Liver (tissue), 8 donors: ENCODE measurements at regions not wholly inside any gene's neighbourhood (a gene's known extent, or its start where the extent isn't known, plus 50 kb on each side); places are given as distances from the start of the nearest gene placed in this dataset.

Experiments used
- DNase-seq: peaks from one replicate; pipeline ENCODE4 v3.0.0-alpha.2; 2017; ENCODE audit warnings: low spot score
- H3K27ac ChIP-seq, 2 donors: one replicate each; pipeline ENCODE4 v1.7.0; 2013; ENCODE audit warnings: inconsistent platforms in 2 of 2, low read length in 2 of 2, control low read depth in 1 of 2, low read depth in 1 of 2, mild to moderate bottlenecking in 1 of 2
- H3K27me3 ChIP-seq, 4 donors: one replicate each; pipeline versions ENCODE4 v1.6.1 to v1.7.0; 2013; ENCODE audit warnings: low read length in 3 of 4, inconsistent platforms in 1 of 4, mild to moderate bottlenecking in 1 of 4, moderate library complexity in 1 of 4; ENCODE audit not compliant: control insufficient read depth in 4 of 4, insufficient read depth in 4 of 4
- H3K36me3 ChIP-seq, 4 donors: one replicate each; pipeline versions ENCODE4 v1.6.1 to v1.7.0; 2013; ENCODE audit warnings: low read length in 3 of 4, mild to moderate bottlenecking in 3 of 4, low read depth in 1 of 4, moderate library complexity in 1 of 4; ENCODE audit not compliant: control insufficient read depth in 4 of 4, insufficient read depth in 3 of 4
- H3K4me1 ChIP-seq, 4 donors: one replicate each; pipeline versions ENCODE4 v1.6.1 to v1.7.0; 2013; ENCODE audit warnings: low read length in 3 of 4, mild to moderate bottlenecking in 3 of 4, moderate library complexity in 1 of 4; ENCODE audit not compliant: control insufficient read depth in 4 of 4, insufficient read depth in 4 of 4
- H3K4me3 ChIP-seq, 3 donors: one replicate each; pipeline versions ENCODE4 v1.6.1 to v1.7.0; 2013; ENCODE audit warnings: low read length in 3 of 3, control low read depth in 1 of 3, low read depth in 1 of 3, mild to moderate bottlenecking in 1 of 3
- H3K9ac ChIP-seq, 2 donors: one replicate each; pipeline ENCODE4 v1.7.0; 2013; ENCODE audit warnings: low read length in 2 of 2, mild to moderate bottlenecking in 2 of 2, moderate library complexity in 2 of 2, control low read depth in 1 of 2, low read depth in 1 of 2
- H3K9me3 ChIP-seq, 4 donors: one replicate each; pipeline versions ENCODE4 v1.6.1 to v1.7.0; 2013; ENCODE audit warnings: low read length in 3 of 4; ENCODE audit not compliant: control insufficient read depth in 4 of 4
- EGR1 ChIP-seq, 2 donors: IDR thresholded peaks; 2 replicates each; pipeline ENCODE4 v1.6.1; 2016 to 2018; ENCODE audit warnings: antibody characterized with exemption in 2 of 2, low read depth in 2 of 2
- FOXA2 ChIP-seq: IDR thresholded peaks from 2 replicates; pipeline ENCODE4 v1.6.1; 2016; ENCODE audit warnings: antibody characterized with exemption
- GABPA ChIP-seq, 2 donors: IDR thresholded peaks in 1 of 2; conservative IDR thresholded peaks in 1 of 2; 2 replicates each; pipeline ENCODE4 v1.6.1; 2016; ENCODE audit warnings: antibody characterized with exemption in 2 of 2, mild to moderate bottlenecking in 1 of 2, moderate library complexity in 1 of 2
- HNF4A ChIP-seq, 2 donors: conservative IDR thresholded peaks; 2 replicates each; pipeline ENCODE4 v1.6.1; 2016; ENCODE audit warnings: antibody characterized with exemption in 2 of 2, mild to moderate bottlenecking in 2 of 2
- HNF4G ChIP-seq: IDR thresholded peaks from 2 replicates; pipeline ENCODE4 v1.6.1; 2016; ENCODE audit warnings: antibody characterized with exemption
- JUND ChIP-seq, 2 donors: IDR thresholded peaks; 2 replicates each; pipeline ENCODE4 v1.6.1; 2016; ENCODE audit warnings: antibody characterized with exemption in 2 of 2
- NR2F2 ChIP-seq: IDR thresholded peaks from 2 replicates; pipeline ENCODE4 v1.6.1; 2016; ENCODE audit warnings: antibody characterized with exemption
- RAD21 ChIP-seq, 2 donors: IDR thresholded peaks; 2 replicates each; pipeline ENCODE4 v1.6.1; 2016; ENCODE audit warnings: antibody characterized with exemption in 2 of 2, mild to moderate bottlenecking in 2 of 2
- RXRA ChIP-seq, 2 donors: IDR thresholded peaks; 2 replicates each; pipeline ENCODE4 v1.6.1; 2017 to 2018; ENCODE audit warnings: antibody characterized with exemption in 2 of 2, mild to moderate bottlenecking in 1 of 2
- SP1 ChIP-seq: IDR thresholded peaks from 2 replicates; pipeline ENCODE4 v1.6.1; 2018; ENCODE audit warnings: antibody characterized with exemption, mild to moderate bottlenecking
- TAF1 ChIP-seq: conservative IDR thresholded peaks from 2 replicates; pipeline ENCODE4 v1.6.1; 2016; ENCODE audit warnings: antibody characterized with exemption, mild to moderate bottlenecking
- YY1 ChIP-seq: IDR thresholded peaks from 2 replicates; pipeline ENCODE4 v1.6.1; 2016; ENCODE audit warnings: antibody characterized with exemption, mild to moderate bottlenecking
- WGBS: extraction: QIAGEN DNeasy Blood & Tissue Kit; methylation state at CpG from one replicate; pipeline ENCODE4 v1.1.7; 2013; 5-methylcytosine and 5-hydroxymethylcytosine counted together
- TF ChIP-seq, protein P1 (sequence below): IDR thresholded peaks from 2 replicates; pipeline ENCODE4 v1.6.1; 2016; ENCODE audit warnings: antibody characterized with exemption
- TF ChIP-seq, protein P2 (sequence below): fragments of 150-350 bp; IDR thresholded peaks from 2 replicates; pipeline ENCODE4 v1.5.1; 2017; ENCODE audit warnings: improper control_type of control experiment, low read depth, low read length; ENCODE audit not compliant: missing input control
- TF ChIP-seq, protein P3 (sequence below): IDR thresholded peaks from 2 replicates; pipeline ENCODE4 v1.6.1; 2016; ENCODE audit warnings: antibody characterized with exemption, mild to moderate bottlenecking
- TF ChIP-seq, protein P4 (sequence below): IDR thresholded peaks from 2 replicates; pipeline ENCODE4 v1.6.1; 2016; ENCODE audit warnings: antibody characterized with exemption
- donor health status: healthy.
- donor health status: healthy.
- donor health status: healthy.
- donor health status: healthy.
- donor health status: healthy.

DNA sequence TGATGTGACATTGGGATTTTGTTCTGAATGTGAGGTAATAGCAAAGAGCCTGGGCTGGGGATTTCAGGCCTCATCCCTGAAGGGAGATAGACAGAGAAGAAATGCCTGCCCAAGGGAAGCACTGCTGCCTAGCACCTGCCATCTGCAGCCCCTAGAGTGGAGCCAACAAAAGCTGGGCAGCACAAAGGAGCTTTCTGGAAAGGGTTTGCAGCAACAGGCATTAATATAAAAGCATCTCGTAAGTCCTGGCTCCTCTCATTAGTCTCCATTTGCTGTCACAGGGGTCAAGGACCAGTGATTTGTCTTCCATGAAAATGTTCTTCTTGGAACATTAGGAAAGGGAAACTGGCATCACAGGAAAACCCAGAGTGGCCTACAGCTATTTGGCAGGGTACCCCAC lies 157.2 kb upstream of the SLC14A2 start:
- H3K36me3 ChIP-seq: no peaks in the 10 kb centered on the region
- TF ChIP-seq JUND (IDR thresholded peaks at IDR 0.05): no peak
- TF ChIP-seq SP1: no peak
- TF ChIP-seq, protein P1, sequence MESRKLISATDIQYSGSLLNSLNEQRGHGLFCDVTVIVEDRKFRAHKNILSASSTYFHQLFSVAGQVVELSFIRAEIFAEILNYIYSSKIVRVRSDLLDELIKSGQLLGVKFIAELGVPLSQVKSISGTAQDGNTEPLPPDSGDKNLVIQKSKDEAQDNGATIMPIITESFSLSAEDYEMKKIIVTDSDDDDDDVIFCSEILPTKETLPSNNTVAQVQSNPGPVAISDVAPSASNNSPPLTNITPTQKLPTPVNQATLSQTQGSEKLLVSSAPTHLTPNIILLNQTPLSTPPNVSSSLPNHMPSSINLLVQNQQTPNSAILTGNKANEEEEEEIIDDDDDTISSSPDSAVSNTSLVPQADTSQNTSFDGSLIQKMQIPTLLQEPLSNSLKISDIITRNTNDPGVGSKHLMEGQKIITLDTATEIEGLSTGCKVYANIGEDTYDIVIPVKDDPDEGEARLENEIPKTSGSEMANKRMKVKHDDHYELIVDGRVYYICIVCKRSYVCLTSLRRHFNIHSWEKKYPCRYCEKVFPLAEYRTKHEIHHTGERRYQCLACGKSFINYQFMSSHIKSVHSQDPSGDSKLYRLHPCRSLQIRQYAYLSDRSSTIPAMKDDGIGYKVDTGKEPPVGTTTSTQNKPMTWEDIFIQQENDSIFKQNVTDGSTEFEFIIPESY: no peak
- no peak for TF ChIP-seq TAF1
- TF ChIP-seq HNF4A (conservative IDR thresholded peaks at IDR 0.05): no peak
- TF ChIP-seq EGR1 (IDR thresholded peaks at IDR 0.05; ENCODE audit: low read depth in 2 of 2): no peak
- TF ChIP-seq, protein P2, sequence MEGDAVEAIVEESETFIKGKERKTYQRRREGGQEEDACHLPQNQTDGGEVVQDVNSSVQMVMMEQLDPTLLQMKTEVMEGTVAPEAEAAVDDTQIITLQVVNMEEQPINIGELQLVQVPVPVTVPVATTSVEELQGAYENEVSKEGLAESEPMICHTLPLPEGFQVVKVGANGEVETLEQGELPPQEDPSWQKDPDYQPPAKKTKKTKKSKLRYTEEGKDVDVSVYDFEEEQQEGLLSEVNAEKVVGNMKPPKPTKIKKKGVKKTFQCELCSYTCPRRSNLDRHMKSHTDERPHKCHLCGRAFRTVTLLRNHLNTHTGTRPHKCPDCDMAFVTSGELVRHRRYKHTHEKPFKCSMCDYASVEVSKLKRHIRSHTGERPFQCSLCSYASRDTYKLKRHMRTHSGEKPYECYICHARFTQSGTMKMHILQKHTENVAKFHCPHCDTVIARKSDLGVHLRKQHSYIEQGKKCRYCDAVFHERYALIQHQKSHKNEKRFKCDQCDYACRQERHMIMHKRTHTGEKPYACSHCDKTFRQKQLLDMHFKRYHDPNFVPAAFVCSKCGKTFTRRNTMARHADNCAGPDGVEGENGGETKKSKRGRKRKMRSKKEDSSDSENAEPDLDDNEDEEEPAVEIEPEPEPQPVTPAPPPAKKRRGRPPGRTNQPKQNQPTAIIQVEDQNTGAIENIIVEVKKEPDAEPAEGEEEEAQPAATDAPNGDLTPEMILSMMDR: no peak
- no peak for TF ChIP-seq RAD21 (IDR thresholded peaks at IDR 0.05)
- no peak for TF ChIP-seq RXRA (IDR thresholded peaks at IDR 0.05)
- TF ChIP-seq, protein P3, sequence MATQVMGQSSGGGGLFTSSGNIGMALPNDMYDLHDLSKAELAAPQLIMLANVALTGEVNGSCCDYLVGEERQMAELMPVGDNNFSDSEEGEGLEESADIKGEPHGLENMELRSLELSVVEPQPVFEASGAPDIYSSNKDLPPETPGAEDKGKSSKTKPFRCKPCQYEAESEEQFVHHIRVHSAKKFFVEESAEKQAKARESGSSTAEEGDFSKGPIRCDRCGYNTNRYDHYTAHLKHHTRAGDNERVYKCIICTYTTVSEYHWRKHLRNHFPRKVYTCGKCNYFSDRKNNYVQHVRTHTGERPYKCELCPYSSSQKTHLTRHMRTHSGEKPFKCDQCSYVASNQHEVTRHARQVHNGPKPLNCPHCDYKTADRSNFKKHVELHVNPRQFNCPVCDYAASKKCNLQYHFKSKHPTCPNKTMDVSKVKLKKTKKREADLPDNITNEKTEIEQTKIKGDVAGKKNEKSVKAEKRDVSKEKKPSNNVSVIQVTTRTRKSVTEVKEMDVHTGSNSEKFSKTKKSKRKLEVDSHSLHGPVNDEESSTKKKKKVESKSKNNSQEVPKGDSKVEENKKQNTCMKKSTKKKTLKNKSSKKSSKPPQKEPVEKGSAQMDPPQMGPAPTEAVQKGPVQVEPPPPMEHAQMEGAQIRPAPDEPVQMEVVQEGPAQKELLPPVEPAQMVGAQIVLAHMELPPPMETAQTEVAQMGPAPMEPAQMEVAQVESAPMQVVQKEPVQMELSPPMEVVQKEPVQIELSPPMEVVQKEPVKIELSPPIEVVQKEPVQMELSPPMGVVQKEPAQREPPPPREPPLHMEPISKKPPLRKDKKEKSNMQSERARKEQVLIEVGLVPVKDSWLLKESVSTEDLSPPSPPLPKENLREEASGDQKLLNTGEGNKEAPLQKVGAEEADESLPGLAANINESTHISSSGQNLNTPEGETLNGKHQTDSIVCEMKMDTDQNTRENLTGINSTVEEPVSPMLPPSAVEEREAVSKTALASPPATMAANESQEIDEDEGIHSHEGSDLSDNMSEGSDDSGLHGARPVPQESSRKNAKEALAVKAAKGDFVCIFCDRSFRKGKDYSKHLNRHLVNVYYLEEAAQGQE: no peak
- no peaks in the 10 kb centered on the region for H3K9me3 ChIP-seq
- WGBS: 76% methylated on average over 1 of the region's 1 CpG
- DNase-seq: no peak
- no peaks in the 10 kb centered on the region for H3K4me1 ChIP-seq
- H3K9ac ChIP-seq: no peak overlapping the region
- H3K4me3 ChIP-seq: no peak overlapping the region
- no peaks in the 10 kb centered on the region for H3K27me3 ChIP-seq
- H3K27ac ChIP-seq: no peak overlapping the region

DNA sequence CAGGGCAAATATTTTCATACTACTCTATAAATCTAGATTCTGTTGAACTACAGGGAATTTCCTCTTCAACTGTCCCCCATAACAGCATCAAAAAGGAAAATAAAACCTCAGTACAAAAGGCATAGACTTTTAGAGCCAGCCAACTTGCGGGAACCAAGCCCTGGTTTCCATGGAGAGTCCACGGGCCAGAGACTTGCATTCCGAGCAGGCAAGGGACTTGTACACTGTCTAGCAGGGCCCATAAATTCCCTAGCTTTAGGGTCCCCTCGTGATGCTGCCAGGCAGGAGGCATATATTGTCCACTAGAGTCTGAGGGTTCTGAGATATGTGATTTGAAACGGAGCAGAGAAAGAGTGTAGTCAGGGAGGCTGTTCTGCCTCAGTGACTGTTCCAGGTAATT lies 153.1 kb upstream of the SLC14A2 start:
- no peak overlapping the region for H3K4me3 ChIP-seq
- 76% methylated on average over 5 of the region's 5 CpGs for WGBS
- H3K36me3 ChIP-seq: no peaks in the 10 kb centered on the region
- DNase-seq: no peak
- no peak overlapping the region for H3K27ac ChIP-seq
- no peaks in the 10 kb centered on the region for H3K27me3 ChIP-seq
- no peaks in the 10 kb centered on the region for H3K4me1 ChIP-seq
- H3K9me3 ChIP-seq: no peaks in the 10 kb centered on the region
- no peak overlapping the region for H3K9ac ChIP-seq
- TF ChIP-seq, protein P1: no peak
- TF ChIP-seq SP1: no peak
- TF ChIP-seq YY1: no peak
- TF ChIP-seq TAF1: no peak
- no peak for TF ChIP-seq FOXA2
- no peak for TF ChIP-seq RXRA (IDR thresholded peaks at IDR 0.05)
- TF ChIP-seq EGR1 (IDR thresholded peaks at IDR 0.05; ENCODE audit: low read depth in 2 of 2): no peak
- no peak for TF ChIP-seq HNF4G
- no peak for TF ChIP-seq NR2F2
- TF ChIP-seq, protein P4, sequence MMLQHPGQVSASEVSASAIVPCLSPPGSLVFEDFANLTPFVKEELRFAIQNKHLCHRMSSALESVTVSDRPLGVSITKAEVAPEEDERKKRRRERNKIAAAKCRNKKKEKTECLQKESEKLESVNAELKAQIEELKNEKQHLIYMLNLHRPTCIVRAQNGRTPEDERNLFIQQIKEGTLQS: no peak
- TF ChIP-seq GABPA (IDR thresholded peaks at IDR 0.05 in 1 of 2, conservative IDR thresholded peaks at IDR 0.05 in 1 of 2): no peak
- no peak for TF ChIP-seq RAD21 (IDR thresholded peaks at IDR 0.05)
- TF ChIP-seq, protein P2: no peak
- TF ChIP-seq, protein P3: no peak
